HFF-Myc (cell line): ENCODE measurements at regions not wholly inside any gene's neighbourhood (a gene's known extent, or its start where the extent isn't known, plus 50 kb on each side); places are given as distances from the start of the nearest gene placed in this dataset.

Source experiments
- DNase-seq: peaks from one replicate; pipeline ENCODE4 v3.0.0-alpha.2; 2011; ENCODE audit warnings: low read depth; ENCODE audit errors: extremely low read depth
- H3K4me3 ChIP-seq: replicated peaks from 2 replicates; pipeline ENCODE4 v1.5.1; 2011; ENCODE audit warnings: low read depth, mild to moderate bottlenecking, control low read depth, low read length
- CTCF ChIP-seq: IDR thresholded peaks from 2 replicates; pipeline ENCODE4 v1.5.1; 2012; ENCODE audit warnings: mild to moderate bottlenecking, low read depth, low read length, control low read depth; ENCODE audit errors: missing control alignments

GRCh38 chr20:7010527-7010926, 243.0 kb downstream of the BMP2 start:
- no peak for TF ChIP-seq CTCF
- no peak overlapping the region for H3K4me3 ChIP-seq
- DNase-seq = no peak

- TF ChIP-seq CTCF = no peak
- no peak overlapping the region for H3K4me3 ChIP-seq
- DNase-seq = no peak
Observed at GRCh38 chr20:7015257-7015656, 247.8 kb downstream of the BMP2 start.

- H3K4me3 ChIP-seq = no peak overlapping the region
- DNase-seq = no peak
- TF ChIP-seq CTCF = no peak
Observed at GRCh38 chr20:7022597-7022996, 255.1 kb downstream of the BMP2 start.

DNA sequence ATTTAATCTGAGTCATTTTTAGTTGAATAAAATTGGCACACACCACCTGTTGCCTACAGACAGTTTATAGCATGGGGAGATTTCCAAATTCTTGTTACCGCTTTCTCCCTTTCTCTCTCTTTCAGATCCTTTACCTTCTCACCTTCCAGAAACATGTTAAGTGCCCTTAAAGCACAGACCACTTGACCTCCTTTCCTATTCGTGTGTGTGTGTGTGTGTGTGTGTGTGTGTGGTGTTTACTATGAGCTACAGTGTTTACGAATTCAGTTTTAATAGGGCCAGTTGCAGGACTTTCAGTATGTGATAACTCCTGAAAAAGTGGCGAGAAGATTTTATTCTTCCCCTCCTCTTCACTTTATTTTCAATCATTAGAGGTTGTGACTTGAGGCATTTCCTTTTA, 258.1 kb downstream of the BMP2 start:
- no peak for DNase-seq
- no peak for TF ChIP-seq CTCF
- no peak overlapping the region for H3K4me3 ChIP-seq

- no peak for DNase-seq
- no peak for TF ChIP-seq CTCF
- H3K4me3 ChIP-seq = no peak overlapping the region
Observed at GRCh38 chr20:7029019-7029418, 261.5 kb downstream of the BMP2 start.

GRCh38 chr20:7031222-7031621, 263.7 kb downstream of the BMP2 start:
- no peak overlapping the region for H3K4me3 ChIP-seq
- no peak for DNase-seq
- TF ChIP-seq CTCF = peak; percentile 16

DNA sequence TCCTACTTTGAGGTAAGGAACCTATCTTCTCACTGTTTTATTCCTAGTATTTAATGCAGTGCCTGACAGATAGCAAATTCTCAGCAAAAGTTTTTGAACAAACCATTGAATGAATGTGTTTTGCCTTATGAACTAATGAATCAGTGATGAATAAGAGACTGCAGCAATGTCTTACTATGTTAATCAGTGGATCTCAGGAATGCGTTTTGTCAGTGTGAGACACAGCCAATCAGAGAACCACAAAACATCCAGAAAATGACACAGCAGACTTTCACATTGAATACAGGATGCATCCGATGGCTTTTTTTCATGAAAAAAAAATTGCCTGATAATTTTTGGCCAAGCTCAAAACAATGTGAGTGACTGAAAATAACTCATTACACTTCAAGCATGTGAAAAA, 270.5 kb downstream of the BMP2 start:
- no peak overlapping the region for H3K4me3 ChIP-seq
- DNase-seq = no peak
- TF ChIP-seq CTCF = no peak
